NCI-H748 (cell line): ENCODE measurements at regions not wholly inside any gene's neighbourhood (a gene's known extent, or its start where the extent isn't known, plus 50 kb on each side); places are given as distances from the start of the nearest gene placed in this dataset.

Experiments
- DNase-seq: peaks from one replicate; lab custom pipeline; 2025; ENCODE audit not compliant: unreplicated experiment; lab: John Stamatoyannopoulos, UW

- DNase-seq, result no peak
Observed at GRCh38 chr12:124371970-124372555, 77.2 kb downstream of the RFLNA start.

- DNase-seq, result no peak
Observed at GRCh38 chr12:124371366-124371765, 76.5 kb downstream of the RFLNA start.

GRCh38 chr12:124370851-124371250, 76.0 kb downstream of the RFLNA start:
- no peak for DNase-seq

GRCh38 chr12:124370384-124370783, 75.5 kb downstream of the RFLNA start:
- DNase-seq, result no peak

- DNase-seq, result no peak
Observed at GRCh38 chr12:124369827-124370378, 75.0 kb downstream of the RFLNA start.

GRCh38 chr12:124369055-124369826, 74.3 kb downstream of the RFLNA start:
- DNase-seq, result no peak

- DNase-seq, result no peak
Observed at GRCh38 chr12:124368421-124369032, 73.6 kb downstream of the RFLNA start.

GRCh38 chr12:124365726-124366430, 71.0 kb downstream of the RFLNA start:
- no peak for DNase-seq
